ENCODE measurements at regions not wholly inside any gene's neighbourhood (a gene's known extent, or its start where the extent isn't known, plus 50 kb on each side); places are given as distances from the start of the nearest gene placed in this dataset.

DNA sequence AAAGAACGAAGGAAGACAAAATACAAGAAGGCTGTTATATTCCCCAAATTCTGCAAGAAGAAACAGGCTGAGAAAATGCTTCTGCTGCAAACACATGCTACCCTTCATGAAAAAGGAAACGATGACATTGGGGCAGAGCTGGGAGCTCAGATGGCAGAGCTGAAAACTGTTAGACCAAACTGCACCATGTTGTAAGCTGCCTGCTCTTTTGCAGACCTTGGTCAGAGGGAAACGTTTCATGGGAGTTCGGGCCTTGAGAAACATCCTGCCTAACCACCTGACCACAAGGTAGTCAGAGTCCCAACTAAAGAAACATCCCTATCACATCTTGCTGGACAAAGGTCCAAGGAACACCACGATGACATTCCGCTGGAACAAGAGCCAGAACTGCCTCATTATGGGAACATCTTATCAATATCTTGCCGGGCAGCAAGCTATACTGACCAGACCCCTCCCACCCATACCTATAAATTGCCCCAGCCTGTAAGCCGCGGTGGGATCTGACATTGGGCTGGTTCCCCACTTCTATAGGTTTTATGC, 110.7 kb upstream of the CTSC start:
- Mint-ChIP-seq H3K36me3 (ENCODE audit: insufficient read depth) (no peaks in the 10 kb centered on the region), H3K27me3 (no peaks in the 10 kb centered on the region), H3K4me3 (no peak overlapping the region), H3K27ac (no peak overlapping the region), H3K9me3 (peaks cover 0 to 4% of the 10 kb centered on the region in 2 donors), H3K4me1 (ENCODE audit: low read depth in 2 of 2) (peaks cover 0 to 7% of the 10 kb centered on the region in 2 donors)
- DNase-seq = no peak
- no peak for ATAC-seq (replicated peaks)

- Mint-ChIP-seq H3K27me3 (no peaks in the 10 kb centered on the region), H3K4me3 (no peak overlapping the region), H3K27ac (no peak overlapping the region), H3K4me1 (ENCODE audit: low read depth in 2 of 2) (peaks cover 0 to 7% of the 10 kb centered on the region in 2 donors), H3K36me3 (ENCODE audit: insufficient read depth) (no peaks in the 10 kb centered on the region), H3K9me3 (peaks cover 0 to 4% of the 10 kb centered on the region in 2 donors)
- DNase-seq (no peak), ATAC-seq (replicated peaks) (no peak)
Measured at GRCh38 chr11:88447281-88447680, 109.7 kb upstream of the CTSC start.

DNA sequence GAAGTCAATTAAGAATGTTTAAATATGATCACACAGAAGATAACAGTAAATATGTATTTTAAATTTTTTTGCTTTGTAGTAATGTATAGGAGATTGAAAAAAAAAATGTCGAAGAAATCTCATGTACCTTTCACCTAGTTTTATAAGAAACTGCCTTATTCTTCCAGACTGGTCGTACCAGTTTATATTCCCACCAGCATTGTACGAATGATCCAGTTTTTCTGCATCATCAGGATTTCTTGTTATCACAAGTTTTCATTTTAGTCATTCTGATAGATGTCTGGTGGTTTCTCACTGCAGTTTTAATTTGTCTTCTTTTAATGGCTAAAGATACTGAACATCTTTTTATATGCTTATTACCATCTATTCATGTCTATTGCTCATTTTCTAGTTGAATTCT, 101.8 kb upstream of the CTSC start:
- peaks cover 2 to 5% of the 10 kb centered on the region in 2 donors for H3K4me1 Mint-ChIP-seq (ENCODE audit: low read depth in 2 of 2)
- no peak overlapping the region for H3K4me3 Mint-ChIP-seq
- no peaks in the 10 kb centered on the region for H3K27me3 Mint-ChIP-seq
- peaks cover 8% of the 10 kb centered on the region for H3K36me3 Mint-ChIP-seq (ENCODE audit: insufficient read depth)
- H3K27ac Mint-ChIP-seq = no peak overlapping the region
- no peaks in the 10 kb centered on the region for H3K9me3 Mint-ChIP-seq
- no peak for ATAC-seq (replicated peaks)
- DNase-seq = no peak

DNA sequence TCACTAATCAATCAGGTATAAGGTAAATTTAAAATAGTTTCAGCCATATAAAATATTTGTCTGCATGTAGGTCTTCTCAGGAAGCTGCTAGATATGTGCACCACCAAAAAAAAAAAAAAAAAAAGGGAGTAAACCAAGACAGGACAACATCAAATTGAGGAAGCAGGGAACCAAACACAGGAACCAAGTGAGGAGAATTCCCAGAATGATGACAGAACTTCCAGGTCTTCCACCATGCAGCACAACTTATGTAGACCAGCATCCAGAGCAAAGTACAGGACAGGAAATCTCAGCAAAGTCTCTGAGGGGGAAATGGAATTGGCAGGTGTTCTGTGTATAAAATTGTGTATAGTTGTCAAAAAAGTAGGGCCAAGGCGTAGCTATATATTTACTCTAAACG, 101.2 kb upstream of the CTSC start:
- Mint-ChIP-seq H3K27ac (no peak overlapping the region), H3K4me1 (ENCODE audit: low read depth in 2 of 2) (peaks cover 2 to 5% of the 10 kb centered on the region in 2 donors), H3K27me3 (no peaks in the 10 kb centered on the region), H3K36me3 (ENCODE audit: insufficient read depth) (peaks cover 8% of the 10 kb centered on the region), H3K4me3 (no peak overlapping the region), H3K9me3 (no peaks in the 10 kb centered on the region)
- no peak for ATAC-seq (replicated peaks)
- DNase-seq = no peak

DNA sequence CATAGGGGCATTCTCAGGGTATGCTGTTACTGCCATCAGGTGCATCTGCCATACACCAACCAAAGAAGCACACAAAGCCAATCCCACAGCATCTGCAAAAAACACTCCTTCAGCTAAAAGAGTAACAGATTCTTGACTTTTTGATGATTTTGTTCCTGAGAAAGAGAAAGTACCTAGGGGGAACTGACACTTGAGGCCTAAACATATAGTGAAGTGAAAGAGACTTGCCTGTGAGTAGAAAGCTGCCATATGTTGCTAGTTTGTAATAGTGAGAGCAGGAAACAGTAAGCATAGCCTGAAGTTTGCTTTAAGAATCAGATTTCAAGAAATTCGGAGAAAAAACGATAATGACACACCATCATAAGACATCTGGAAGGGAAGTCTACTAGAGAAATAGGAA, 97.9 kb upstream of the CTSC start:
- no peak overlapping the region for H3K27ac Mint-ChIP-seq
- H3K36me3 Mint-ChIP-seq (ENCODE audit: insufficient read depth) = peaks cover 5% of the 10 kb centered on the region
- H3K4me3 Mint-ChIP-seq = no peak overlapping the region
- no peaks in the 10 kb centered on the region for H3K27me3 Mint-ChIP-seq
- ATAC-seq (replicated peaks) = no peak
- peaks cover 7 to 10% of the 10 kb centered on the region in 2 donors for H3K4me1 Mint-ChIP-seq (ENCODE audit: low read depth in 2 of 2)
- no peak for DNase-seq
- no peaks in the 10 kb centered on the region for H3K9me3 Mint-ChIP-seq

- Mint-ChIP-seq H3K36me3 (ENCODE audit: insufficient read depth) (peaks cover 5% of the 10 kb centered on the region), H3K27me3 (no peaks in the 10 kb centered on the region), H3K9me3 (no peaks in the 10 kb centered on the region), H3K27ac (no peak overlapping the region), H3K4me1 (ENCODE audit: low read depth in 2 of 2) (peaks cover 7 to 10% of the 10 kb centered on the region in 2 donors), H3K4me3 (no peak overlapping the region)
- no peak for DNase-seq
- peak; percentile 51 for ATAC-seq (replicated peaks)
Measured at GRCh38 chr11:88434333-88434976, 96.9 kb upstream of the CTSC start.

DNA sequence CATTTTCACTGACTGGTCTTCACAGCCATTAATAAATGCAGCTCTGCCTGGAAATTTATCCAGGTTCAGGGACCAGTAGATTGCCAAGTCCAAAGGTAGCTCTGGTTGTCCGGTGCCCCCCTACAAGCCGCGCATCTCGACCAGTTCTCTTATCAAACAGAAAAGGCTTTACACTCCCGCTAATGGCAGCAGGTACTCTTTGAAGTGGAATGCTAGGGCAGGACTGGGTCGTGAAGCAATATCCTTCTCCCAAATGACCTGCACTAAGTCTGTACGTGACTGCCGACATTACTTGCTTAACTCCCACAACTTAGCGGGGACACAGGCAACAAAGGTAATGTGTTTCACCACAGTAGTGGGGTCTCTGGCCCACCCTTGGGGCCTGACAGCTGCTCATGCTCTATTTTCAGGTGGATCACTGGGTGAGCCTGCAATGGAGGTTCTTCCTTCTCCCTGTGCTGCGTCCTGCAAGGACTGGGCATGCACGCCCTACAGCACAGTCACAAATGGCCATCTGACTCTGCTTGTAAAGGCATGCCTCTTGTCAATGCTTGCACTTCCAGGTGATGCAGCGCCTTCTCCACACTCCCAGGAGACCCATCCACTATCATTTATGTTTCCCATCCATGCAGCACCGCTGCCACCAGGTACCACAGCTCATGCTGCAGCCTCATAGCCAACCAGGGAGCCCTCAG, 96.1 kb upstream of the CTSC start:
- no peaks in the 10 kb centered on the region for H3K9me3 Mint-ChIP-seq

GRCh38 chr11:88431675-88432341, 94.3 kb upstream of the CTSC start:
- ATAC-seq (replicated peaks) = no peak
- H3K27me3 Mint-ChIP-seq = no peaks in the 10 kb centered on the region
- H3K4me1 Mint-ChIP-seq (ENCODE audit: low read depth in 2 of 2) = peaks cover 7 to 10% of the 10 kb centered on the region in 2 donors

More for the DNA sequence above, 96.1 kb upstream of the CTSC start:
- no peak for DNase-seq
- Mint-ChIP-seq H3K4me3 (no peak overlapping the region), H3K27ac (no peak overlapping the region), H3K36me3 (ENCODE audit: insufficient read depth) (peaks cover 5% of the 10 kb centered on the region), H3K4me1 (ENCODE audit: low read depth in 2 of 2) (peaks cover 7 to 10% of the 10 kb centered on the region in 2 donors), H3K27me3 (no peaks in the 10 kb centered on the region)
- no peak for ATAC-seq (replicated peaks)

DNA sequence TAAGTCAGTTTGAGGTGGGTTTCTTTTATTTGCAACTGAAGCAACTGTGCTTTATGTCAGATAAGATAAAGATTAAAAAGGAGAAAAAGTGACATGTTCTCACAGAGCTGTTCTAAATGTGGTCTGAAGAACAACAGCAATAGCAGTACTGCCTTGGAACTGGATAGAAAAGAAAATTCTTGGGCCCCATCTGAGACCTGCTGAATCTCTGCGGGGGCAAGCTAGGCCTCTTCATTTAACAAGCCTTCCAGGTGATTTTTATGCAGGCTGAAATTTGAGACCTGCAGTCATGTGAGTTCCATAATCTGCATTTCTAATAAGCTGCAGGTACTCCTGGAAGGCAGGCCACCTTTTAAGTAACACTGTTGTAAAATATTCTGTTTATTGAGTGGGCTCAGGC, 91.4 kb upstream of the CTSC start:
- H3K4me3 Mint-ChIP-seq = no peak overlapping the region
- H3K9me3 Mint-ChIP-seq = no peaks in the 10 kb centered on the region
- H3K27me3 Mint-ChIP-seq = no peaks in the 10 kb centered on the region
- DNase-seq = no peak
- H3K36me3 Mint-ChIP-seq (ENCODE audit: insufficient read depth) = no peaks in the 10 kb centered on the region
- no peak for ATAC-seq (replicated peaks)
- H3K4me1 Mint-ChIP-seq (ENCODE audit: low read depth in 2 of 2) = peaks cover 9% of the 10 kb centered on the region in 2 donors
- H3K27ac Mint-ChIP-seq = no peak overlapping the region

More at GRCh38 chr11:88431675-88432341, 94.3 kb upstream of the CTSC start:
- peaks cover 5% of the 10 kb centered on the region for H3K36me3 Mint-ChIP-seq (ENCODE audit: insufficient read depth)
- no peak for DNase-seq
- H3K27ac Mint-ChIP-seq = no peak overlapping the region
- no peak overlapping the region for H3K4me3 Mint-ChIP-seq
- no peaks in the 10 kb centered on the region for H3K9me3 Mint-ChIP-seq

- DNase-seq (no peak), ATAC-seq (replicated peaks) (no peak)
- H3K27ac Mint-ChIP-seq = no peak overlapping the region
- no peaks in the 10 kb centered on the region for H3K9me3 Mint-ChIP-seq
- peaks cover 6% of the 10 kb centered on the region in 2 donors for H3K4me1 Mint-ChIP-seq (ENCODE audit: low read depth in 2 of 2)
- H3K4me3 Mint-ChIP-seq = no peak overlapping the region
- H3K27me3 Mint-ChIP-seq = no peaks in the 10 kb centered on the region
- H3K36me3 Mint-ChIP-seq (ENCODE audit: insufficient read depth) = no peaks in the 10 kb centered on the region
Measured at GRCh38 chr11:88427719-88428118, 90.2 kb upstream of the CTSC start.

- Mint-ChIP-seq H3K4me3 (peak overlapping the region in 1 of 2 donors; percentile 11), H3K36me3 (ENCODE audit: insufficient read depth) (no peaks in the 10 kb centered on the region), H3K4me1 (ENCODE audit: low read depth in 2 of 2) (peaks cover 25 to 31% of the 10 kb centered on the region in 2 donors), H3K9me3 (no peaks in the 10 kb centered on the region), H3K27ac (no peak overlapping the region), H3K27me3 (no peaks in the 10 kb centered on the region)
- no peak for DNase-seq
- ATAC-seq (replicated peaks) = no peak
Measured at GRCh38 chr11:88424881-88425280, 87.3 kb upstream of the CTSC start.

DNA sequence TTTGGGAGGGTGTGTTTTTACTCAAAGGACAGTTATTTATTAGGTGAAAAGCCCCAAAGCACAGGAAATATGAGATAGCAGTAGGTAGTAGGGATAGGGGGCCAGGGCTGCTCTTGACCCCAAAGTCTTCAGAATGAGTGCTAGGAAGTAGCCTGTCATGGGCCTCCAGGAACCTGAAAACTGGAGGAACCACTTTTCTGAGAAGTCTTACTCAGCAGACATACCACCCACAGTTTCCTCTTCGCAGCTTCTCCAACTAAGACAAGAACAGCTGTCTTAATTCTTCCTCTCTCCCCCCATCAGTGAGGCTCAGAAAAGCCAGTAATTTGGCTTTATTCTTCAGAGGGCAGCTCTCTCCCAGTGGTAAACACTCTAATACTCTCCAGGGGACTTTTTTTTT, 84.0 kb upstream of the CTSC start:
- Mint-ChIP-seq H3K27me3 (no peaks in the 10 kb centered on the region), H3K27ac (peak overlapping the region; percentile 91 to 94), H3K9me3 (no peaks in the 10 kb centered on the region), H3K36me3 (ENCODE audit: insufficient read depth) (no peaks in the 10 kb centered on the region), H3K4me1 (ENCODE audit: low read depth in 2 of 2) (peaks cover 31 to 45% of the 10 kb centered on the region in 2 donors), H3K4me3 (peak overlapping the region; percentile 46 to 64)
- DNase-seq (no peak), ATAC-seq (replicated peaks) (peak; percentile 72)

GRCh38 chr11:88420165-88420791, 82.7 kb upstream of the CTSC start:
- DNase-seq (no peak), ATAC-seq (replicated peaks) (no peak)
- Mint-ChIP-seq H3K4me3 (peak overlapping the region in 1 of 2 donors; percentile 46), H3K27me3 (no peaks in the 10 kb centered on the region), H3K27ac (peak overlapping the region; percentile 91 to 94), H3K4me1 (ENCODE audit: low read depth in 2 of 2) (peaks cover 37 to 54% of the 10 kb centered on the region in 2 donors), H3K36me3 (ENCODE audit: insufficient read depth) (no peaks in the 10 kb centered on the region), H3K9me3 (no peaks in the 10 kb centered on the region)
